WI38 (cell line): ENCODE measurements at regions not wholly inside any gene's neighbourhood (a gene's known extent, or its start where the extent isn't known, plus 50 kb on each side); places are given as distances from the start of the nearest gene placed in this dataset.

Experiments
- H3K4me3 ChIP-seq: 2 replicates; pipeline ENCODE4 v1.5.1; 2011; ENCODE audit warnings: low read depth, mild to moderate bottlenecking, control low read depth, low read length
- TF ChIP-seq, protein P1 (sequence below): IDR thresholded peaks from 2 replicates; pipeline ENCODE4 v1.5.1; 2012; ENCODE audit warnings: low read depth, mild to moderate bottlenecking, control low read depth, low read length

DNA sequence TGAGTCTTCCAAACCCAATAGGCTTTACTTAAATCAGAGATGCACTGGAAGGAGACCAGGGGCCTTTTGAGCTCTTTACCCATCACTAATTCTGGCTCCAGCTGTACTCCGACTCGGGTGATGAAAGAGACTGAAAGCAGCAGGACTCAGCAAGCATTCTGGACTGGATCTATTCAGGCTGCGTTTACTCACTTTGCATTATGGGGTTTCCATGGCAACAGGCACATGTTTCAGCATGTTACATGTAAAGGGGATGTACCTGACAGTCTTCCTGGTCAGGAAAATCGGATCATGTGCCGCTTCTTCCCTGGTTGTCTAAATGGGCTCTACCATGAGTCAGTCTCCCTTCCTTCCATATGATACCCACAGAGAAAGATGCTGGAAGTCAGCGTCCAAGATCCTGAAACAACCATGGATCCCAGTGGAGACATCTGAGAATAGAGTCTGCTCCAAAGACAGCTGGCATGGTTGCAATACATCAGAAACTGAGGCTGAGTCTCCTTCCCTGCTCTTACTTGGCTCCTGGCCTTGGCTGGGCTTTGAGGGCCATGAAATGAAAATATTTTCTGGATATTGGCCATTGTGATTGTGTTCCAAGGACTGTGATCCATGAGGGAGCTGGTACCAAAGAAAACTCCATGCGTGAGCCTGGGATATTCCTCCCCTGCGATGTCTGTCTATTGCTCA, 102.5 kb upstream of the TNC start:
- TF ChIP-seq, protein P1, sequence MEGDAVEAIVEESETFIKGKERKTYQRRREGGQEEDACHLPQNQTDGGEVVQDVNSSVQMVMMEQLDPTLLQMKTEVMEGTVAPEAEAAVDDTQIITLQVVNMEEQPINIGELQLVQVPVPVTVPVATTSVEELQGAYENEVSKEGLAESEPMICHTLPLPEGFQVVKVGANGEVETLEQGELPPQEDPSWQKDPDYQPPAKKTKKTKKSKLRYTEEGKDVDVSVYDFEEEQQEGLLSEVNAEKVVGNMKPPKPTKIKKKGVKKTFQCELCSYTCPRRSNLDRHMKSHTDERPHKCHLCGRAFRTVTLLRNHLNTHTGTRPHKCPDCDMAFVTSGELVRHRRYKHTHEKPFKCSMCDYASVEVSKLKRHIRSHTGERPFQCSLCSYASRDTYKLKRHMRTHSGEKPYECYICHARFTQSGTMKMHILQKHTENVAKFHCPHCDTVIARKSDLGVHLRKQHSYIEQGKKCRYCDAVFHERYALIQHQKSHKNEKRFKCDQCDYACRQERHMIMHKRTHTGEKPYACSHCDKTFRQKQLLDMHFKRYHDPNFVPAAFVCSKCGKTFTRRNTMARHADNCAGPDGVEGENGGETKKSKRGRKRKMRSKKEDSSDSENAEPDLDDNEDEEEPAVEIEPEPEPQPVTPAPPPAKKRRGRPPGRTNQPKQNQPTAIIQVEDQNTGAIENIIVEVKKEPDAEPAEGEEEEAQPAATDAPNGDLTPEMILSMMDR, result no peak
- no peak overlapping the region for H3K4me3 ChIP-seq

DNA sequence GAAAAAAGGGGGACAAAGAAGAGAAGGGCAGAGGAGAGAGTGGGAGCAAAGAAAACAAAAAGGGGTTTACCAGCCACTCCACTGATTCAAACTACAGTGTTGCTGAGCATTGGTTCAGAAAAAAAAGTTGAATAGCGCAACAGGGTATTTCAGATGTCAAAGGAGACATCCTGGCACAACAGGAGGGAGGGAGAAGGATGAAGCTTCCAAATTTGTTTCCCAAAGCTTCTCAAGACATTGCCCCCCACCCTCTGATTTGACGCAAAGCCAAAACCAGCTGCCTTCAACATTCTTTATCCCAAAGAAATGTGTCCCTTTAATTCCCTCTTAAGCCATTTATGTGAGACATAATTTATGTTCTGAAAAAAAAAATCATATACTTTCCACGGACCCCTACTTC, 105.5 kb upstream of the TNC start:
- no peak overlapping the region for H3K4me3 ChIP-seq
- TF ChIP-seq, protein P1, result no peak

DNA sequence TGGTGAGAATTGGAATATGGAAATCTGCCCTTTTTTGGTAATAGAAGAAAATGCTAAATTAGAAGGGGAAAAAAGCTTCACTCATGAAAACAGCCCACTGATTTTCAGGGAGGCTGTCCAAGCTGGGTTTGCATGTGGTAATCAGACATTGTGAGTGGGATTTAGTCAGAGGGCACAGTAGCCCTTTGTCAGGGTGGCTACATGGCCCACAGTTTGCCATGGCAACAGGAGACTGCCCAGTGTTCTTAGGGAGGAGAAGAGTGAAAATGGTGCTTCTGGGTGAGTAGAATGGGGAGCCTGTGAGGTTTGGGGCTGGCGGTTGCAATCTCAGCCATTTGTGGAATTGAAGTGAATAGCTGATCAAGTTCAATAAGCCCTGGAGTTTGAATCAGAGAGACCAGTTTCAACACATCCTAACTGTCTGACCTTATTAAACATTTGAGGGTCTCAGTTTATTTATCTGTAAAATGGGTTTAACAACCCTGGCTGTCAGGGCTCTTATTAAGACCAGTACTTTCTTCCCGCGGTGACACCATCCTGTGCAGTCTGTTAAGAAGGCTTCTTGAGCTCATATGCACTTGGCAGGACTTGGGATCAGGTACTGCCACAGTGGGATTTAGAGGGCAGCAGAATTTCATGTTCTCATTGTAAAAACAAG, 107.6 kb upstream of the TNC start:
- H3K4me3 ChIP-seq, result no peak overlapping the region
- TF ChIP-seq, protein P1, result no peak

DNA sequence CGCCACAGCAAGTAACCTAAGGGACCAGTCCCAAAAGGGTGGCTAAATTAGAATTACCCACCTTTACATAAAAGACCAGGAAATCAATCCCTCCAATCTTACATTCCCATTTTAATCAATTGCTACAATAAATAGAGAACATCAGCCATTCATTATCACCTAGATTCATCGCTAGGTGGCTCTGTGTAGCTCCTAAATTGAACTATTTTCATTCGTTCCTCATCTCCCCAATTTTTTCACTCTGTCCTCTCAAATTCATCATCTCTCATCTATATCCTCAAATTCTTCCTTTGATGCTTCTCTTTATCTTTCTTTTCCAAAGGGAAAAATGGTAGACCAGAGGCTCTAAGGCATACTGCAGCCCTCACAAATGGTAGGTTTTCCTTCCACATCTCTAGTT, 108.2 kb upstream of the TNC start:
- TF ChIP-seq, protein P1, result no peak
- H3K4me3 ChIP-seq, result no peak overlapping the region

DNA sequence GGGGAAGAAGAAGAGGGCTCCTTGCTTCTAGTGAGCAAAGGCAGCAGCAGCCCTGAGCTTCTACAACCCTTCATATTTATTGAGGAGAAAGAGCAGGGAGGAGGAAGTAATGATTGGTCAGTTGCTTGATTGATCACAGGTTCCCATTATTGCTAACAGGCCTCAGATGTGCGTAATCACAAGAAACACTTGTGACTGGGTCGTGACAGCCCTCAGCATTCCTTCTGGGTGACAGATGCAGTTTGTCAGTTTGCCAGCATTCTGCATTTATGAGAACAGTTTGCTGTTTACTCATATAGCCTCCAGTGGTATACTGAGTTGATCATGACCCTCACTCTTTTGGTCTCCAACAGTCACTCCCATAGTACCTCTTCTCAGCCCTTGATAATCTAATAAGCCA, 111.5 kb upstream of the TNC start:
- TF ChIP-seq, protein P1, result no peak
- no peak overlapping the region for H3K4me3 ChIP-seq

DNA sequence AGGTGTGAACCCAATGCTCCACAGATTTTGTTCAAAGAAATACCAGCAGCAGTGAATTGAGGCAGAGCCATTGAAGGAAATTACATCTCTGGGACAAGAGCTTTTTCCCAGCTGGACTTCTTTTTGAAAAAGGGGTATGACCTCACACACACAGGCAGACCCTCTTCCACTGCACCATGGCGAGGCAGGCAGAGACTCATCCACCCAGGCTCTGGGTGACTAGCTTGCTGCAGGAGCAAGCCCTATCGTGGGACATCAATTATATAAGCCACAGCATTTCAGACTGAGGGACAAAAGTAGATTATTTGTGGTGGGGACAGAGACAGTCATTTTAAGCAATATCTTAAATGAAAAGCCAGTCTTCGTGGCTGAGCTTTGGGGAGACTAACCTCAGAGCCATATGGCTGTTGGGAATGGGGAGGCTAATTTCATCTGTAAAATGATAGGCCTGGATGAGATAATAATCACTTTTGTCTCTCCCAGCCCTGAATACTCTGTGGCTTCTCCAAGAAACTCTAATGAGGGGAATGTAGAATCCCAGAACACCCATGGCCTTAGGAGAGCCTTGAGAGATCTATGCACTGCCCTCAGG, 113.1 kb upstream of the TNC start:
- H3K4me3 ChIP-seq, result no peak overlapping the region

More for the DNA sequence above, 113.1 kb upstream of the TNC start:
- TF ChIP-seq, protein P1, result no peak
